Progenitor cell of endocrine pancreas (in vitro differentiated cells): ENCODE measurements at regions not wholly inside any gene's neighbourhood (a gene's known extent, or its start where the extent isn't known, plus 50 kb on each side); places are given as distances from the start of the nearest gene placed in this dataset.
A peak's percentile ranks its signal among the peaks of the same experiment; 100 is the strongest.

ENCODE experiments used
- DNase-seq: peaks from one replicate; pipeline ENCODE4 v3.0.0; 2021; ENCODE audit warnings: low spot score; ENCODE audit not compliant: unreplicated experiment
- H3K27ac Mint-ChIP-seq: 2 replicates; pipeline ENCODE4 v1.8.0; 2021; ENCODE audit warnings: mild to moderate bottlenecking, moderate library complexity, mixed read lengths
- H3K27me3 Mint-ChIP-seq: 2 replicates; pipeline ENCODE4 v1.8.0; 2021; ENCODE audit warnings: mixed read lengths
- H3K36me3 Mint-ChIP-seq: 2 replicates; pipeline ENCODE4 v1.8.0; 2022; ENCODE audit warnings: mixed read lengths; ENCODE audit not compliant: insufficient read depth
- H3K4me1 Mint-ChIP-seq: 2 replicates; pipeline ENCODE4 v1.8.0; 2021; ENCODE audit warnings: low read depth, mixed read lengths
- H3K4me3 Mint-ChIP-seq: 2 replicates; pipeline ENCODE4 v1.8.0; 2021; ENCODE audit warnings: low read depth, mild to moderate bottlenecking, moderate library complexity, mixed read lengths
- H3K9me3 Mint-ChIP-seq: 2 replicates; pipeline ENCODE4 v1.8.0; 2021; ENCODE audit warnings: low read depth, mixed read lengths
- CTCF ChIP-seq: fragments of 200-600 bp; sonication (generic); IDR thresholded peaks from one replicate; pipeline ENCODE4 v1.5.0; 2021; ENCODE audit warnings: antibody characterized with exemption, mild to moderate bottlenecking; ENCODE audit not compliant: unreplicated experiment

GRCh38 chr10:23870651-23871610, 338.0 kb upstream of the KIAA1217 start:
- DNase-seq = no peak
- H3K27ac Mint-ChIP-seq = no peak overlapping the region
- TF ChIP-seq CTCF = no peak
- H3K4me1 Mint-ChIP-seq = peaks cover 22% of the 10 kb centered on the region
- no peak overlapping the region for H3K4me3 Mint-ChIP-seq
- no peaks in the 10 kb centered on the region for H3K27me3 Mint-ChIP-seq
- no peaks in the 10 kb centered on the region for H3K36me3 Mint-ChIP-seq
- H3K9me3 Mint-ChIP-seq = no peaks in the 10 kb centered on the region

GRCh38 chr10:23872290-23872689, 336.6 kb upstream of the KIAA1217 start:
- H3K9me3 Mint-ChIP-seq = no peaks in the 10 kb centered on the region
- TF ChIP-seq CTCF = no peak
- peaks cover 22% of the 10 kb centered on the region for H3K4me1 Mint-ChIP-seq
- no peaks in the 10 kb centered on the region for H3K27me3 Mint-ChIP-seq
- no peak overlapping the region for H3K27ac Mint-ChIP-seq
- no peak for DNase-seq
- H3K36me3 Mint-ChIP-seq = no peaks in the 10 kb centered on the region
- H3K4me3 Mint-ChIP-seq = no peak overlapping the region

- DNase-seq = no peak
- H3K27me3 Mint-ChIP-seq = no peaks in the 10 kb centered on the region
- H3K27ac Mint-ChIP-seq = no peak overlapping the region
- no peak for TF ChIP-seq CTCF
- peaks cover 6% of the 10 kb centered on the region for H3K9me3 Mint-ChIP-seq
- H3K4me1 Mint-ChIP-seq = peaks cover 10% of the 10 kb centered on the region
- H3K36me3 Mint-ChIP-seq = no peaks in the 10 kb centered on the region
- H3K4me3 Mint-ChIP-seq = no peak overlapping the region
These were observed 331.1 kb upstream of the KIAA1217 start for GRCh38 chr10:23877791-23878320.

GRCh38 chr10:23884670-23885069, 324.3 kb upstream of the KIAA1217 start:
- DNase-seq = no peak
- no peak for TF ChIP-seq CTCF
- H3K27me3 Mint-ChIP-seq = no peaks in the 10 kb centered on the region
- H3K36me3 Mint-ChIP-seq = peaks cover 2% of the 10 kb centered on the region
- peaks cover 41% of the 10 kb centered on the region for H3K4me1 Mint-ChIP-seq
- H3K4me3 Mint-ChIP-seq = peak overlapping the region; percentile 12
- H3K27ac Mint-ChIP-seq = peak overlapping the region; percentile 84
- H3K9me3 Mint-ChIP-seq = peaks cover 11% of the 10 kb centered on the region

GRCh38 chr10:23885853-23886252, 323.1 kb upstream of the KIAA1217 start:
- H3K4me3 Mint-ChIP-seq = no peak overlapping the region
- no peak overlapping the region for H3K27ac Mint-ChIP-seq
- H3K27me3 Mint-ChIP-seq = no peaks in the 10 kb centered on the region
- peaks cover 40% of the 10 kb centered on the region for H3K4me1 Mint-ChIP-seq
- no peak for DNase-seq
- no peak for TF ChIP-seq CTCF
- peaks cover 11% of the 10 kb centered on the region for H3K9me3 Mint-ChIP-seq
- peaks cover 2% of the 10 kb centered on the region for H3K36me3 Mint-ChIP-seq
